K562 (cell line): ENCODE measurements at regions not wholly inside any gene's neighbourhood (a gene's known extent, or its start where the extent isn't known, plus 50 kb on each side); places are given as distances from the start of the nearest gene placed in this dataset.

Experiments used
- DMBX1 ChIP-seq: fragments of 250-450 bp; sonication (Bioruptor Pico); IDR thresholded peaks from 2 replicates; pipeline ENCODE4 v1.8.0; 2022; ENCODE audit warnings: inconsistent platforms, mild to moderate bottlenecking, moderate library complexity, borderline replicate concordance
- HDAC2 ChIP-seq: fragments of 450-650 bp; IDR thresholded peaks from 2 replicates; pipeline ENCODE4 v1.6.1; 2016; ENCODE audit warnings: mild to moderate bottlenecking
- TF ChIP-seq, protein P1 (sequence below): fragments of 450-650 bp; IDR thresholded peaks from 2 replicates; pipeline ENCODE4 v1.6.1; 2016; ENCODE audit warnings: mild to moderate bottlenecking, moderate library complexity

DNA sequence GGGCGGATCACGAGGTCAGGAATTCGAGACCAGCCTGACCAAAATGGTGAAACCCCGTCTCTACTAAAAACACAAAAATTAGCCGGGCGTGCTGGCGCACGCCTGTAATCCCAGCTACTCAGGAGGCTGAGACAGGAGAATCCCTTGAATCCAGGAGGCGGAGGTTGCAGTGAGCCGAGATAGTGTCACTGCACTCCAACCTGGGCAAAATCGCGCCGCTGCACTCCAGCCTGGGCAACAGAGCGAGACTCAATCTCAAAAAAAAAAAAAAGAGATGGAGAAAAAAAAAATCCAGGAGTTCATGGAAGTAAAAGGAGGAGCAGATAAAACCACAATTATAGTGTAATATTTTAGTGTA is 76.3 kb upstream of the ZNF184 start (continued):
- TF ChIP-seq, protein P1, sequence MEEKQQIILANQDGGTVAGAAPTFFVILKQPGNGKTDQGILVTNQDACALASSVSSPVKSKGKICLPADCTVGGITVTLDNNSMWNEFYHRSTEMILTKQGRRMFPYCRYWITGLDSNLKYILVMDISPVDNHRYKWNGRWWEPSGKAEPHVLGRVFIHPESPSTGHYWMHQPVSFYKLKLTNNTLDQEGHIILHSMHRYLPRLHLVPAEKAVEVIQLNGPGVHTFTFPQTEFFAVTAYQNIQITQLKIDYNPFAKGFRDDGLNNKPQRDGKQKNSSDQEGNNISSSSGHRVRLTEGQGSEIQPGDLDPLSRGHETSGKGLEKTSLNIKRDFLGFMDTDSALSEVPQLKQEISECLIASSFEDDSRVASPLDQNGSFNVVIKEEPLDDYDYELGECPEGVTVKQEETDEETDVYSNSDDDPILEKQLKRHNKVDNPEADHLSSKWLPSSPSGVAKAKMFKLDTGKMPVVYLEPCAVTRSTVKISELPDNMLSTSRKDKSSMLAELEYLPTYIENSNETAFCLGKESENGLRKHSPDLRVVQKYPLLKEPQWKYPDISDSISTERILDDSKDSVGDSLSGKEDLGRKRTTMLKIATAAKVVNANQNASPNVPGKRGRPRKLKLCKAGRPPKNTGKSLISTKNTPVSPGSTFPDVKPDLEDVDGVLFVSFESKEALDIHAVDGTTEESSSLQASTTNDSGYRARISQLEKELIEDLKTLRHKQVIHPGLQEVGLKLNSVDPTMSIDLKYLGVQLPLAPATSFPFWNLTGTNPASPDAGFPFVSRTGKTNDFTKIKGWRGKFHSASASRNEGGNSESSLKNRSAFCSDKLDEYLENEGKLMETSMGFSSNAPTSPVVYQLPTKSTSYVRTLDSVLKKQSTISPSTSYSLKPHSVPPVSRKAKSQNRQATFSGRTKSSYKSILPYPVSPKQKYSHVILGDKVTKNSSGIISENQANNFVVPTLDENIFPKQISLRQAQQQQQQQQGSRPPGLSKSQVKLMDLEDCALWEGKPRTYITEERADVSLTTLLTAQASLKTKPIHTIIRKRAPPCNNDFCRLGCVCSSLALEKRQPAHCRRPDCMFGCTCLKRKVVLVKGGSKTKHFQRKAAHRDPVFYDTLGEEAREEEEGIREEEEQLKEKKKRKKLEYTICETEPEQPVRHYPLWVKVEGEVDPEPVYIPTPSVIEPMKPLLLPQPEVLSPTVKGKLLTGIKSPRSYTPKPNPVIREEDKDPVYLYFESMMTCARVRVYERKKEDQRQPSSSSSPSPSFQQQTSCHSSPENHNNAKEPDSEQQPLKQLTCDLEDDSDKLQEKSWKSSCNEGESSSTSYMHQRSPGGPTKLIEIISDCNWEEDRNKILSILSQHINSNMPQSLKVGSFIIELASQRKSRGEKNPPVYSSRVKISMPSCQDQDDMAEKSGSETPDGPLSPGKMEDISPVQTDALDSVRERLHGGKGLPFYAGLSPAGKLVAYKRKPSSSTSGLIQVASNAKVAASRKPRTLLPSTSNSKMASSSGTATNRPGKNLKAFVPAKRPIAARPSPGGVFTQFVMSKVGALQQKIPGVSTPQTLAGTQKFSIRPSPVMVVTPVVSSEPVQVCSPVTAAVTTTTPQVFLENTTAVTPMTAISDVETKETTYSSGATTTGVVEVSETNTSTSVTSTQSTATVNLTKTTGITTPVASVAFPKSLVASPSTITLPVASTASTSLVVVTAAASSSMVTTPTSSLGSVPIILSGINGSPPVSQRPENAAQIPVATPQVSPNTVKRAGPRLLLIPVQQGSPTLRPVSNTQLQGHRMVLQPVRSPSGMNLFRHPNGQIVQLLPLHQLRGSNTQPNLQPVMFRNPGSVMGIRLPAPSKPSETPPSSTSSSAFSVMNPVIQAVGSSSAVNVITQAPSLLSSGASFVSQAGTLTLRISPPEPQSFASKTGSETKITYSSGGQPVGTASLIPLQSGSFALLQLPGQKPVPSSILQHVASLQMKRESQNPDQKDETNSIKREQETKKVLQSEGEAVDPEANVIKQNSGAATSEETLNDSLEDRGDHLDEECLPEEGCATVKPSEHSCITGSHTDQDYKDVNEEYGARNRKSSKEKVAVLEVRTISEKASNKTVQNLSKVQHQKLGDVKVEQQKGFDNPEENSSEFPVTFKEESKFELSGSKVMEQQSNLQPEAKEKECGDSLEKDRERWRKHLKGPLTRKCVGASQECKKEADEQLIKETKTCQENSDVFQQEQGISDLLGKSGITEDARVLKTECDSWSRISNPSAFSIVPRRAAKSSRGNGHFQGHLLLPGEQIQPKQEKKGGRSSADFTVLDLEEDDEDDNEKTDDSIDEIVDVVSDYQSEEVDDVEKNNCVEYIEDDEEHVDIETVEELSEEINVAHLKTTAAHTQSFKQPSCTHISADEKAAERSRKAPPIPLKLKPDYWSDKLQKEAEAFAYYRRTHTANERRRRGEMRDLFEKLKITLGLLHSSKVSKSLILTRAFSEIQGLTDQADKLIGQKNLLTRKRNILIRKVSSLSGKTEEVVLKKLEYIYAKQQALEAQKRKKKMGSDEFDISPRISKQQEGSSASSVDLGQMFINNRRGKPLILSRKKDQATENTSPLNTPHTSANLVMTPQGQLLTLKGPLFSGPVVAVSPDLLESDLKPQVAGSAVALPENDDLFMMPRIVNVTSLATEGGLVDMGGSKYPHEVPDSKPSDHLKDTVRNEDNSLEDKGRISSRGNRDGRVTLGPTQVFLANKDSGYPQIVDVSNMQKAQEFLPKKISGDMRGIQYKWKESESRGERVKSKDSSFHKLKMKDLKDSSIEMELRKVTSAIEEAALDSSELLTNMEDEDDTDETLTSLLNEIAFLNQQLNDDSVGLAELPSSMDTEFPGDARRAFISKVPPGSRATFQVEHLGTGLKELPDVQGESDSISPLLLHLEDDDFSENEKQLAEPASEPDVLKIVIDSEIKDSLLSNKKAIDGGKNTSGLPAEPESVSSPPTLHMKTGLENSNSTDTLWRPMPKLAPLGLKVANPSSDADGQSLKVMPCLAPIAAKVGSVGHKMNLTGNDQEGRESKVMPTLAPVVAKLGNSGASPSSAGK, result peak; percentile 45
- peak; percentile 61; the same call in 1 of the 2 replicates for TF ChIP-seq DMBX1 (CRISPR knock-in tag)
- peak; percentile 21; the same call in 1 of the 2 replicates for TF ChIP-seq HDAC2
